HUES6 (cell line): ENCODE measurements at regions not wholly inside any gene's neighbourhood (a gene's known extent, or its start where the extent isn't known, plus 50 kb on each side); places are given as distances from the start of the nearest gene placed in this dataset.

Experiments used
- H3K27ac ChIP-seq: 2 replicates; pipeline ENCODE4 v1.7.0; 2013; ENCODE audit warnings: low read depth, mild to moderate bottlenecking, low read length, inconsistent platforms
- H3K27me3 ChIP-seq: 2 replicates; pipeline ENCODE4 v1.6.1; 2013; ENCODE audit warnings: low read length; ENCODE audit not compliant: control insufficient read depth, insufficient read depth
- H3K36me3 ChIP-seq: 2 replicates; pipeline ENCODE4 v1.6.1; 2013; ENCODE audit warnings: low read length; ENCODE audit not compliant: control insufficient read depth, insufficient read depth
- H3K4me1 ChIP-seq: 2 replicates; pipeline ENCODE4 v1.6.1; 2013; ENCODE audit warnings: low read length; ENCODE audit not compliant: control insufficient read depth, insufficient read depth
- H3K4me3 ChIP-seq: 2 replicates; pipeline ENCODE4 v1.5.1; 2013; ENCODE audit warnings: low read depth, low read length
- H3K9ac ChIP-seq: one replicate; pipeline ENCODE4 v1.6.1; 2013; ENCODE audit warnings: mild to moderate bottlenecking, low read length
- H3K9me3 ChIP-seq: 2 replicates; pipeline ENCODE4 v1.6.1; 2013; ENCODE audit warnings: low read depth, low read length; ENCODE audit not compliant: control insufficient read depth, insufficient read depth

GRCh38 chr4:158053086-158053485 lies 119.7 kb downstream of the GASK1B start:
- H3K4me1 ChIP-seq: no peaks in the 10 kb centered on the region
- H3K36me3 ChIP-seq: no peaks in the 10 kb centered on the region
- H3K4me3 ChIP-seq: no peak overlapping the region
- no peaks in the 10 kb centered on the region for H3K9me3 ChIP-seq
- no peak overlapping the region for H3K27ac ChIP-seq
- H3K9ac ChIP-seq: no peak overlapping the region
- H3K27me3 ChIP-seq: no peaks in the 10 kb centered on the region

GRCh38 chr4:158051401-158052235 lies 121.2 kb downstream of the GASK1B start:
- H3K4me3 ChIP-seq: no peak overlapping the region
- H3K27ac ChIP-seq: no peak overlapping the region
- H3K36me3 ChIP-seq: no peaks in the 10 kb centered on the region
- no peak overlapping the region for H3K9ac ChIP-seq
- no peaks in the 10 kb centered on the region for H3K27me3 ChIP-seq
- H3K4me1 ChIP-seq: no peaks in the 10 kb centered on the region
- H3K9me3 ChIP-seq: no peaks in the 10 kb centered on the region

- H3K4me1 ChIP-seq: no peaks in the 10 kb centered on the region
- H3K9ac ChIP-seq: no peak overlapping the region
- H3K4me3 ChIP-seq: no peak overlapping the region
- no peak overlapping the region for H3K27ac ChIP-seq
- H3K36me3 ChIP-seq: no peaks in the 10 kb centered on the region
- no peaks in the 10 kb centered on the region for H3K9me3 ChIP-seq
- H3K27me3 ChIP-seq: no peaks in the 10 kb centered on the region
Observed at GRCh38 chr4:158050942-158051341, 121.9 kb downstream of the GASK1B start.

GRCh38 chr4:158046345-158046744 lies 126.5 kb downstream of the GASK1B start:
- no peak overlapping the region for H3K4me3 ChIP-seq
- no peak overlapping the region for H3K27ac ChIP-seq
- no peak overlapping the region for H3K9ac ChIP-seq
- H3K36me3 ChIP-seq: no peaks in the 10 kb centered on the region
- H3K4me1 ChIP-seq: no peaks in the 10 kb centered on the region
- no peaks in the 10 kb centered on the region for H3K27me3 ChIP-seq
- H3K9me3 ChIP-seq: no peaks in the 10 kb centered on the region

DNA sequence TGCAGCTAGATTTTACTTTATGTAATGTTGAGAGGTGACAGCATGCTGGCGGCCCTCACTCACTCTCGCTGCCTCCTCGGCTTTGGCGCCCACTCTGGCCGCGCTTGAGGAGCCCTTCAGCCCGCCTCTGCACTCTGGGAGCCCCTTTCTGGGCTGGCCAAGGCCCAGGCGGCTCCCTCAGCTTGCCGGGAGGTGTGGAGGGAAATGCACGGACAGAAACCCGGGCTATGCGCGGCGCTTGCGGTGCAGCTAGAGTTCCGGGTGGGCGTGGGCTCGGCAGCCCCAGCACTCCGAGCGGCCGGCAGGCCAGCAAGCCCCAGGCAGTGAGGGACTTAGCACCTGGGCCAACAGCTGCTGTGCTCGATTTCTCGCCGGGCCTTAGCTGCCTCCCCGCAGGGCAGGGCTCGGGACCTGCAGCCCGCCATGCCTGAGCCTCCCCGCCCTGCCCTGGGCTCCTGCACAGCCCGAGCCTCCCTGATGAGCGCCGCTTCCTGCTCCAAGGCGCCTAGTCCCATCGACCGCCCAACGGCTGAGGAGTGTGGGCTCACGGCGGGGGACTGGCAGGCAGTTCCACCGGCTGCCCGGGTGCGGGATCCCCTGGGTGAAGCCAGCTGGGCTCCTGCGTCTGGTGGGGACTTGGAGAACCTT lies 128.7 kb downstream of the GASK1B start:
- Histone ChIP-seq H3K4me1 (no peaks in the 10 kb centered on the region), H3K9me3 (no peaks in the 10 kb centered on the region), H3K36me3 (no peaks in the 10 kb centered on the region), H3K4me3 (no peak overlapping the region), H3K27me3 (no peaks in the 10 kb centered on the region), H3K27ac (no peak overlapping the region), H3K9ac (no peak overlapping the region)

DNA sequence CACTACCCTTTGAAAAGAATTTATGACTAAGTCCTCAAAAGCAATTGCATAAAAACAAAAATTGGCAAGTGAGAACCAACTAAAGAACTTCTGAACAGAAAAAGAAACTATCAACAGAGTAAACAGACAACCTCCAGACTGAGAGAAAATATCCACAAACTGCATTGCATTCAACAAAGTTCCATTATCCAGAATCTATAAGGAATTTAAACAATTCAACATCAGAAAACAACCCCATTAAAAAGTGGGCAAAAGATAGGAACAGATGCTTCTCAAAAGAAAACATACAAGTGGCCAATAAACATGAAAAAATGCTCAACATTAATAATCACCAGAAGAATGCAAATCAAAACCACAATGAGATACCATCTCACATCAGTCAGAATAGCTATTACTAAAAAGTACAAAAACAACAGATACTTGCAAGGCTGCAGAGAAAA lies 130.2 kb downstream of the GASK1B start:
- no peak overlapping the region for H3K27ac ChIP-seq
- H3K9ac ChIP-seq: no peak overlapping the region

DNA sequence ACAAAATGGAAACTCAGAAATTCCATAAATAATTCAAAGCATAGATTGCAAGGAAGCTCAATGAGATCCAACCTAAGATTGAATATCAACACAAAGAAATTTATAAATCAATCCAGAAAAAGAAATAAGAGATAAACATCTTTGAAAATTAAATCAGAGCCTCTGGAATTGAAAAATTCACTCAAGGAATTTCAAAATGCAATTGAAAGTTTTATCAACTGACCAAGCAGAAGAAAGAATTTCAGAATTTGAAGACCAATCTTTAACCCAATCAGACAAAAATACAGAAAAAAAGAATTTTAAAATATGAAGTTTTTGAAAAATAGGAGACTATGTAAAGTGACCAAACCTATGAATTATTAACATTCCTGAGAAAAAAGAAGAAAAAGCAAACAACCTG lies 134.1 kb downstream of the GASK1B start:
- H3K4me3 ChIP-seq: no peak overlapping the region
- no peaks in the 10 kb centered on the region for H3K27me3 ChIP-seq

More for the DNA sequence above, 130.2 kb downstream of the GASK1B start:
- Histone ChIP-seq H3K9me3 (no peaks in the 10 kb centered on the region), H3K4me1 (no peaks in the 10 kb centered on the region), H3K36me3 (no peaks in the 10 kb centered on the region), H3K27me3 (no peaks in the 10 kb centered on the region), H3K4me3 (no peak overlapping the region)

GRCh38 chr4:158036998-158037397 lies 135.8 kb downstream of the GASK1B start:
- H3K36me3 ChIP-seq: no peaks in the 10 kb centered on the region
- H3K27ac ChIP-seq: no peak overlapping the region
- H3K9me3 ChIP-seq: no peaks in the 10 kb centered on the region
- H3K4me1 ChIP-seq: no peaks in the 10 kb centered on the region
- H3K9ac ChIP-seq: no peak overlapping the region
- H3K27me3 ChIP-seq: no peaks in the 10 kb centered on the region
- H3K4me3 ChIP-seq: no peak overlapping the region

More for the DNA sequence above, 134.1 kb downstream of the GASK1B start:
- Histone ChIP-seq H3K9ac (no peak overlapping the region), H3K4me1 (no peaks in the 10 kb centered on the region), H3K36me3 (no peaks in the 10 kb centered on the region), H3K27ac (no peak overlapping the region), H3K9me3 (no peaks in the 10 kb centered on the region)

GRCh38 chr4:158035662-158036195 lies 137.1 kb downstream of the GASK1B start:
- Histone ChIP-seq H3K9me3 (no peaks in the 10 kb centered on the region), H3K36me3 (no peaks in the 10 kb centered on the region), H3K27me3 (no peaks in the 10 kb centered on the region), H3K4me1 (no peaks in the 10 kb centered on the region), H3K27ac (no peak overlapping the region), H3K4me3 (no peak overlapping the region), H3K9ac (no peak overlapping the region)

GRCh38 chr4:158033416-158034120 lies 139.3 kb downstream of the GASK1B start:
- Histone ChIP-seq H3K9me3 (no peaks in the 10 kb centered on the region), H3K4me1 (no peaks in the 10 kb centered on the region), H3K36me3 (no peaks in the 10 kb centered on the region), H3K9ac (no peak overlapping the region), H3K4me3 (no peak overlapping the region), H3K27ac (no peak overlapping the region), H3K27me3 (no peaks in the 10 kb centered on the region)
